ENCODE measurements at regions not wholly inside any gene's neighbourhood (a gene's known extent, or its start where the extent isn't known, plus 50 kb on each side); places are given as distances from the start of the nearest gene placed in this dataset.

DNA sequence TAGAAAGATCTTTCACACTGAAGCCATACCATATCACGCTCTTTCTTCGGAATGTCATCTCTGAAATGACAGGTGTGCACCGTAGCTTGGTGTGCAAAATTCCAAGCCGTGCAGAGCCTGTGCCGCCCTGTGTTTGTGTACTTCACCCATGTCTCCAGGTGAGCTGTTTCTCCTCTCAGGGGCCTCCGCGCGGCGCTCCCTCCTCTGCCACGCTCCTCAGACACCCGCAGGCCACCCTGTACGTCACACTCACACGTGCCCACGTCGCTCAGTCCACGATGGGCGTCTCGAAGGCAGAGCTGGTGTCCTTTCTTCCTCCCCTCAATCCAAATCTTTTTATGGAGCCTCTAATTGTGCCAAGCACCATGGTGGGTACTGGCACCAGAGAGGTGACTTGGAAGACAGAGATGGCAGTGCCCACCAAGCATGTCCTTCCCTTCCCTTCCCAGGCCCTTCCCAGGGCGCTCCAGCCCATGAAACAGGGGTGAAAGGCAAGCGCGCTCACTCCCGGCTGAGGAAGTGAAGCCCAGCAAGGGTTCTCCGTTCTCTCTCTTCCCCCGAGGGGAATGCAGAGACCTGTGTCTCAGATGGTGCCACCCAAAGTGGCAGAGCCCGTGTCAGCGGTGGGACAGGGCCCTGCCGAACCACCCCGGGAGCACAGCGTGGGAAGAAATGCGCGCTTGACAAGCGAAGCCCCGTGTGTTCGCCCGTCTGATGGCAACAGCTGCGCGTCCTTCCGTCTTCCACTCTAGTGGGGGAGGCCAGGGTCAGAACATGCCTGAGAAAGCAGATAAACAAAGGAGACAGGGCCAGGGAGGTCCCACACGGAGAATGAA lies 292.5 kb upstream of the SHH start:
- H3F3A ChIP-seq (replicated peaks; ENCODE audit: low read depth): no peaks in the 10 kb centered on the region
- Mint-ChIP-seq H3K27me3 (ENCODE audit: insufficient read depth, low read depth, poor library complexity) (peaks cover 2% of the 10 kb centered on the region), H3K36me3 (ENCODE audit: low read depth) (no peaks in the 10 kb centered on the region), H3K4me1 (peaks cover 5% of the 10 kb centered on the region; the same call in 1 of the 3 replicates), H3K4me3 (no peak overlapping the region), H3K9me3 (no peaks in the 10 kb centered on the region; the same call in 2 of the 3 replicates), H3K27ac (no peak overlapping the region)
- no peaks in the 10 kb centered on the region for H3K9me2 ChIP-seq (ENCODE audit: insufficient read depth)
- H3K4me2 ChIP-seq: no peak overlapping the region
- H3K79me2 ChIP-seq (replicated peaks; ENCODE audit: insufficient read depth): no peaks in the 10 kb centered on the region
- H3K4me3 ChIP-seq: no peak overlapping the region
- ATAC-seq (no peak), DNase-seq (ENCODE audit: low spot score) (no peak)
- H4K20me1 ChIP-seq (replicated peaks; ENCODE audit: insufficient read depth): no peaks in the 10 kb centered on the region
- no peaks in the 10 kb centered on the region for H3K4me1 ChIP-seq (ENCODE audit: insufficient read depth)
- TF ChIP-seq, protein P1, sequence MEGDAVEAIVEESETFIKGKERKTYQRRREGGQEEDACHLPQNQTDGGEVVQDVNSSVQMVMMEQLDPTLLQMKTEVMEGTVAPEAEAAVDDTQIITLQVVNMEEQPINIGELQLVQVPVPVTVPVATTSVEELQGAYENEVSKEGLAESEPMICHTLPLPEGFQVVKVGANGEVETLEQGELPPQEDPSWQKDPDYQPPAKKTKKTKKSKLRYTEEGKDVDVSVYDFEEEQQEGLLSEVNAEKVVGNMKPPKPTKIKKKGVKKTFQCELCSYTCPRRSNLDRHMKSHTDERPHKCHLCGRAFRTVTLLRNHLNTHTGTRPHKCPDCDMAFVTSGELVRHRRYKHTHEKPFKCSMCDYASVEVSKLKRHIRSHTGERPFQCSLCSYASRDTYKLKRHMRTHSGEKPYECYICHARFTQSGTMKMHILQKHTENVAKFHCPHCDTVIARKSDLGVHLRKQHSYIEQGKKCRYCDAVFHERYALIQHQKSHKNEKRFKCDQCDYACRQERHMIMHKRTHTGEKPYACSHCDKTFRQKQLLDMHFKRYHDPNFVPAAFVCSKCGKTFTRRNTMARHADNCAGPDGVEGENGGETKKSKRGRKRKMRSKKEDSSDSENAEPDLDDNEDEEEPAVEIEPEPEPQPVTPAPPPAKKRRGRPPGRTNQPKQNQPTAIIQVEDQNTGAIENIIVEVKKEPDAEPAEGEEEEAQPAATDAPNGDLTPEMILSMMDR (conservative IDR thresholded peaks at IDR 0.05; ENCODE audit: low read depth in 2 of 2): no peak
- TF ChIP-seq CREB1 (CRISPR knock-in tag; IDR thresholded peaks at IDR 0.05; ENCODE audit: low read depth) (no peak), POLR2AphosphoS5 (IDR thresholded peaks at IDR 0.05; ENCODE audit: low read depth) (no peak), ZNF331 (CRISPR knock-in tag; IDR thresholded peaks at IDR 0.05; ENCODE audit: low read depth) (no peak), JUNB (IDR thresholded peaks at IDR 0.05; ENCODE audit: unreplicated experiment) (no peak), ZNF114 (CRISPR knock-in tag; IDR thresholded peaks at IDR 0.05) (no peak), EZH2 (IDR thresholded peaks at IDR 0.05; ENCODE audit: low read depth, unreplicated experiment) (no peak), EZH2phosphoT487 (IDR thresholded peaks at IDR 0.05; ENCODE audit: unreplicated experiment) (no peak), STAT1 (IDR thresholded peaks at IDR 0.05; ENCODE audit: unreplicated experiment) (no peak), NANOG (IDR thresholded peaks at IDR 0.05; ENCODE audit: borderline replicate concordance) (no peak)
- TF ChIP-seq, protein P2, sequence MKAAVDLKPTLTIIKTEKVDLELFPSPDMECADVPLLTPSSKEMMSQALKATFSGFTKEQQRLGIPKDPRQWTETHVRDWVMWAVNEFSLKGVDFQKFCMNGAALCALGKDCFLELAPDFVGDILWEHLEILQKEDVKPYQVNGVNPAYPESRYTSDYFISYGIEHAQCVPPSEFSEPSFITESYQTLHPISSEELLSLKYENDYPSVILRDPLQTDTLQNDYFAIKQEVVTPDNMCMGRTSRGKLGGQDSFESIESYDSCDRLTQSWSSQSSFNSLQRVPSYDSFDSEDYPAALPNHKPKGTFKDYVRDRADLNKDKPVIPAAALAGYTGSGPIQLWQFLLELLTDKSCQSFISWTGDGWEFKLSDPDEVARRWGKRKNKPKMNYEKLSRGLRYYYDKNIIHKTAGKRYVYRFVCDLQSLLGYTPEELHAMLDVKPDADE (IDR thresholded peaks at IDR 0.05): no peak
- TF ChIP-seq, protein P3, sequence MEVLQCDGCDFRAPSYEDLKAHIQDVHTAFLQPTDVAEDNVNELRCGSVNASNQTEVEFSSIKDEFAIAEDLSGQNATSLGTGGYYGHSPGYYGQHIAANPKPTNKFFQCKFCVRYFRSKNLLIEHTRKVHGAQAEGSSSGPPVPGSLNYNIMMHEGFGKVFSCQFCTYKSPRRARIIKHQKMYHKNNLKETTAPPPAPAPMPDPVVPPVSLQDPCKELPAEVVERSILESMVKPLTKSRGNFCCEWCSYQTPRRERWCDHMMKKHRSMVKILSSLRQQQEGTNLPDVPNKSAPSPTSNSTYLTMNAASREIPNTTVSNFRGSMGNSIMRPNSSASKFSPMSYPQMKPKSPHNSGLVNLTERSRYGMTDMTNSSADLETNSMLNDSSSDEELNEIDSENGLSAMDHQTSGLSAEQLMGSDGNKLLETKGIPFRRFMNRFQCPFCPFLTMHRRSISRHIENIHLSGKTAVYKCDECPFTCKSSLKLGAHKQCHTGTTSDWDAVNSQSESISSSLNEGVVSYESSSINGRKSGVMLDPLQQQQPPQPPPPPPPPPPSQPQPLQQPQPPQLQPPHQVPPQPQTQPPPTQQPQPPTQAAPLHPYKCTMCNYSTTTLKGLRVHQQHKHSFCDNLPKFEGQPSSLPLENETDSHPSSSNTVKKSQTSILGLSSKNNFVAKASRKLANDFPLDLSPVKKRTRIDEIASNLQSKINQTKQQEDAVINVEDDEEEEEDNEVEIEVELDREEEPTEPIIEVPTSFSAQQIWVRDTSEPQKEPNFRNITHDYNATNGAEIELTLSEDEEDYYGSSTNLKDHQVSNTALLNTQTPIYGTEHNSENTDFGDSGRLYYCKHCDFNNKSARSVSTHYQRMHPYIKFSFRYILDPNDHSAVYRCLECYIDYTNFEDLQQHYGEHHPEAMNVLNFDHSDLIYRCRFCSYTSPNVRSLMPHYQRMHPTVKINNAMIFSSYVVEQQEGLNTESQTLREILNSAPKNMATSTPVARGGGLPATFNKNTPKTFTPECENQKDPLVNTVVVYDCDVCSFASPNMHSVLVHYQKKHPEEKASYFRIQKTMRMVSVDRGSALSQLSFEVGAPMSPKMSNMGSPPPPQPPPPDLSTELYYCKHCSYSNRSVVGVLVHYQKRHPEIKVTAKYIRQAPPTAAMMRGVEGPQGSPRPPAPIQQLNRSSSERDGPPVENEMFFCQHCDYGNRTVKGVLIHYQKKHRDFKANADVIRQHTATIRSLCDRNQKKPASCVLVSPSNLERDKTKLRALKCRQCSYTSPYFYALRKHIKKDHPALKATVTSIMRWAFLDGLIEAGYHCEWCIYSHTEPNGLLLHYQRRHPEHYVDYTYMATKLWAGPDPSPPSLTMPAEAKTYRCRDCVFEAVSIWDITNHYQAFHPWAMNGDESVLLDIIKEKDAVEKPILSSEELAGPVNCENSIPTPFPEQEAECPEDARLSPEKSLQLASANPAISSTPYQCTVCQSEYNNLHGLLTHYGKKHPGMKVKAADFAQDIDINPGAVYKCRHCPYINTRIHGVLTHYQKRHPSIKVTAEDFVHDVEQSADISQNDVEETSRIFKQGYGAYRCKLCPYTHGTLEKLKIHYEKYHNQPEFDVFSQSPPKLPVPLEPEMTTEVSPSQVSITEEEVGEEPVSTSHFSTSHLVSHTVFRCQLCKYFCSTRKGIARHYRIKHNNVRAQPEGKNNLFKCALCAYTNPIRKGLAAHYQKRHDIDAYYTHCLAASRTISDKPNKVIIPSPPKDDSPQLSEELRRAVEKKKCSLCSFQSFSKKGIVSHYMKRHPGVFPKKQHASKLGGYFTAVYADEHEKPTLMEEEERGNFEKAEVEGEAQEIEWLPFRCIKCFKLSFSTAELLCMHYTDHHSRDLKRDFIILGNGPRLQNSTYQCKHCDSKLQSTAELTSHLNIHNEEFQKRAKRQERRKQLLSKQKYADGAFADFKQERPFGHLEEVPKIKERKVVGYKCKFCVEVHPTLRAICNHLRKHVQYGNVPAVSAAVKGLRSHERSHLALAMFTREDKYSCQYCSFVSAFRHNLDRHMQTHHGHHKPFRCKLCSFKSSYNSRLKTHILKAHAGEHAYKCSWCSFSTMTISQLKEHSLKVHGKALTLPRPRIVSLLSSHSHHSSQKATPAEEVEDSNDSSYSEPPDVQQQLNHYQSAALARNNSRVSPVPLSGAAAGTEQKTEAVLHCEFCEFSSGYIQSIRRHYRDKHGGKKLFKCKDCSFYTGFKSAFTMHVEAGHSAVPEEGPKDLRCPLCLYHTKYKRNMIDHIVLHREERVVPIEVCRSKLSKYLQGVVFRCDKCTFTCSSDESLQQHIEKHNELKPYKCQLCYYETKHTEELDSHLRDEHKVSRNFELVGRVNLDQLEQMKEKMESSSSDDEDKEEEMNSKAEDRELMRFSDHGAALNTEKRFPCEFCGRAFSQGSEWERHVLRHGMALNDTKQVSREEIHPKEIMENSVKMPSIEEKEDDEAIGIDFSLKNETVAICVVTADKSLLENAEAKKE (CRISPR knock-in tag; IDR thresholded peaks at IDR 0.05): no peak
- TF ChIP-seq, protein P4, sequence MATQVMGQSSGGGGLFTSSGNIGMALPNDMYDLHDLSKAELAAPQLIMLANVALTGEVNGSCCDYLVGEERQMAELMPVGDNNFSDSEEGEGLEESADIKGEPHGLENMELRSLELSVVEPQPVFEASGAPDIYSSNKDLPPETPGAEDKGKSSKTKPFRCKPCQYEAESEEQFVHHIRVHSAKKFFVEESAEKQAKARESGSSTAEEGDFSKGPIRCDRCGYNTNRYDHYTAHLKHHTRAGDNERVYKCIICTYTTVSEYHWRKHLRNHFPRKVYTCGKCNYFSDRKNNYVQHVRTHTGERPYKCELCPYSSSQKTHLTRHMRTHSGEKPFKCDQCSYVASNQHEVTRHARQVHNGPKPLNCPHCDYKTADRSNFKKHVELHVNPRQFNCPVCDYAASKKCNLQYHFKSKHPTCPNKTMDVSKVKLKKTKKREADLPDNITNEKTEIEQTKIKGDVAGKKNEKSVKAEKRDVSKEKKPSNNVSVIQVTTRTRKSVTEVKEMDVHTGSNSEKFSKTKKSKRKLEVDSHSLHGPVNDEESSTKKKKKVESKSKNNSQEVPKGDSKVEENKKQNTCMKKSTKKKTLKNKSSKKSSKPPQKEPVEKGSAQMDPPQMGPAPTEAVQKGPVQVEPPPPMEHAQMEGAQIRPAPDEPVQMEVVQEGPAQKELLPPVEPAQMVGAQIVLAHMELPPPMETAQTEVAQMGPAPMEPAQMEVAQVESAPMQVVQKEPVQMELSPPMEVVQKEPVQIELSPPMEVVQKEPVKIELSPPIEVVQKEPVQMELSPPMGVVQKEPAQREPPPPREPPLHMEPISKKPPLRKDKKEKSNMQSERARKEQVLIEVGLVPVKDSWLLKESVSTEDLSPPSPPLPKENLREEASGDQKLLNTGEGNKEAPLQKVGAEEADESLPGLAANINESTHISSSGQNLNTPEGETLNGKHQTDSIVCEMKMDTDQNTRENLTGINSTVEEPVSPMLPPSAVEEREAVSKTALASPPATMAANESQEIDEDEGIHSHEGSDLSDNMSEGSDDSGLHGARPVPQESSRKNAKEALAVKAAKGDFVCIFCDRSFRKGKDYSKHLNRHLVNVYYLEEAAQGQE (IDR thresholded peaks at IDR 0.05; ENCODE audit: unreplicated experiment): no peak
- no peaks in the 10 kb centered on the region for H3K36me3 ChIP-seq (ENCODE audit: insufficient read depth)
- no peak overlapping the region for H2AFZ ChIP-seq
- H3K27me3 ChIP-seq (ENCODE audit: insufficient read depth): no peaks in the 10 kb centered on the region
- no peak overlapping the region for H3K27ac ChIP-seq (ENCODE audit: low read depth)

Data from GM23338 (cell line).